Fibroblast of the aortic adventitia (primary cell): ENCODE measurements at regions not wholly inside any gene's neighbourhood (a gene's known extent, or its start where the extent isn't known, plus 50 kb on each side); places are given as distances from the start of the nearest gene placed in this dataset.
"Not testable (repeated sequence)": the region's sequence is repeated elsewhere in the genome, so short reads cannot be mapped to it uniquely, and the experiment has no call there.

Experiments used
- DNase-seq: peaks from one replicate; pipeline ENCODE4 v3.0.0-alpha.2; 2010; ENCODE audit warnings: low read depth
- H3K4me3 ChIP-seq: 2 replicates; pipeline ENCODE4 v1.5.1; 2011; ENCODE audit warnings: low read depth, mild to moderate bottlenecking, control low read depth, low read length, moderate library complexity
- TF ChIP-seq, protein P1 (sequence below): IDR thresholded peaks from 2 replicates; pipeline ENCODE4 v1.5.1; 2011; ENCODE audit warnings: mild to moderate bottlenecking, low read length, control low read depth, inconsistent platforms; ENCODE audit not compliant: insufficient read depth

DNA sequence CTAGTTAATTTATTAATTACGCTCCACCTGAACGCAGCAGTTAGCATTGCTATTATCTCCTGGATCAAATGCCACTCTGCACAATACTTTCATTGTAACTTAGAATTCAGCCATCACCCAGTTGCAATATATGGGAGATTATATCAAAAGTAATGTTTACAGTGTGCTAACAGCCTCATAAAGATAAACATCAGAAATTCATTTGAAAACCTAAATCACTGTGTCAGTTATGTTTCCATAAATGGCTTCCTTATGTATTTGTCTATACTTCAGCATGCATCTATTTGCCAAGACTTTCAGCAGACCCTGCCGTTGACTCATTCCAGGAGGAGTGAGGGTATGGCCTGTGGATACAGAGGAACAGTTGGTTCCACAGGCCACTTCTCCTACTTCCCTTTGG is 300.1 kb downstream of the TFAP2B start:
- DNase-seq = no peak
- TF ChIP-seq, protein P1, sequence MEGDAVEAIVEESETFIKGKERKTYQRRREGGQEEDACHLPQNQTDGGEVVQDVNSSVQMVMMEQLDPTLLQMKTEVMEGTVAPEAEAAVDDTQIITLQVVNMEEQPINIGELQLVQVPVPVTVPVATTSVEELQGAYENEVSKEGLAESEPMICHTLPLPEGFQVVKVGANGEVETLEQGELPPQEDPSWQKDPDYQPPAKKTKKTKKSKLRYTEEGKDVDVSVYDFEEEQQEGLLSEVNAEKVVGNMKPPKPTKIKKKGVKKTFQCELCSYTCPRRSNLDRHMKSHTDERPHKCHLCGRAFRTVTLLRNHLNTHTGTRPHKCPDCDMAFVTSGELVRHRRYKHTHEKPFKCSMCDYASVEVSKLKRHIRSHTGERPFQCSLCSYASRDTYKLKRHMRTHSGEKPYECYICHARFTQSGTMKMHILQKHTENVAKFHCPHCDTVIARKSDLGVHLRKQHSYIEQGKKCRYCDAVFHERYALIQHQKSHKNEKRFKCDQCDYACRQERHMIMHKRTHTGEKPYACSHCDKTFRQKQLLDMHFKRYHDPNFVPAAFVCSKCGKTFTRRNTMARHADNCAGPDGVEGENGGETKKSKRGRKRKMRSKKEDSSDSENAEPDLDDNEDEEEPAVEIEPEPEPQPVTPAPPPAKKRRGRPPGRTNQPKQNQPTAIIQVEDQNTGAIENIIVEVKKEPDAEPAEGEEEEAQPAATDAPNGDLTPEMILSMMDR = no peak
- H3K4me3 ChIP-seq = no peak overlapping the region

DNA sequence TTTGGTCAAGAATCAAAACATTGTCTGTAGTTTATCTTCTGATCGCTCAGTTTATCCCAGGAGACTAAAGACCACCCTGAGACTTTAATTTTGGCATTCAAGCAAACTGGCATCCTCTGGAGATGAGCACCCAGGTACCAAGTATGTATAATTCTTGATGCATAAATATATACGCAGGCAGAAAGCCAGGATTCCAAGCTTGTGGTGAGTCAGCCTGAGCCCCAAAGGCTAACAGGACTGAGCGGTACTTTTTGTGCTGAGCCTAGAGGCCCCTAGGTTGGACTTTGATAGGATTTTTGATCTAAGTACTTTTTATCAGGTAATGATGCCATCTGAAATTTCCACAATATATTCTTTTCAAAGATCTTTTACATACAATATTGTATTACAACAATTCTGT is 301.3 kb downstream of the TFAP2B start:
- TF ChIP-seq, protein P1 = no peak
- H3K4me3 ChIP-seq = no peak overlapping the region
- DNase-seq = no peak

DNA sequence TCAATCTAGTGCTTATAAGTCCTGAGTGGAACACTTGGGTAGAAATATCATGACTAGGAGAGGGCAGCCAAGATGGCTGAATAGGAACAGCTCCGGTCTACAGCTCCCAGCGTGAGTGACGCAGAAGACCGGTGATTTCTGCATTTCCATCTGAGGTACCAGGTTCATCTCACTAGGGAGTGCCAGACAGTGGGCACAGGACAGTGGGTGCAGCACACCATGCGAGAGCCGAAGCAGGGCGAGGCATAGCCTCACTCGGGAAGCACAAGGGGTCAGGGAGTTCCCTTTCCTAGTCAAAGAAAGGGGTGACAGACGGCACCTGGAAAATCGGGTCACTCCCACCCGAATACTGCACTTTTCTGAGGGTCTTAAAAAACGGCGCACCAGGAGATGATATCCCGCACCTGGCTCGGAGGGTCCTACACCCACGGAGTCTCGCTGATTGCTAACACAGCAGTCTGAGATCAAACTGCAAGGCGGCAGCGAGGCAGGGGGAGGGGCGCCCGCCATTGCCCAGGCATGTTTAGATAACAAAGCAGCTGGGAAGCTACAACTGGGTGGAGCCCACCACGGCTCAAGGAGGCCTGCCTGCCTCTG is 302.8 kb downstream of the TFAP2B start:
- not testable (repeated sequence) for DNase-seq, H3K4me3 ChIP-seq

- TF ChIP-seq, protein P1 = no peak
- H3K4me3 ChIP-seq = no peak overlapping the region
- no peak for DNase-seq
Measured at GRCh38 chr6:51129043-51129442, 310.4 kb downstream of the TFAP2B start.

DNA sequence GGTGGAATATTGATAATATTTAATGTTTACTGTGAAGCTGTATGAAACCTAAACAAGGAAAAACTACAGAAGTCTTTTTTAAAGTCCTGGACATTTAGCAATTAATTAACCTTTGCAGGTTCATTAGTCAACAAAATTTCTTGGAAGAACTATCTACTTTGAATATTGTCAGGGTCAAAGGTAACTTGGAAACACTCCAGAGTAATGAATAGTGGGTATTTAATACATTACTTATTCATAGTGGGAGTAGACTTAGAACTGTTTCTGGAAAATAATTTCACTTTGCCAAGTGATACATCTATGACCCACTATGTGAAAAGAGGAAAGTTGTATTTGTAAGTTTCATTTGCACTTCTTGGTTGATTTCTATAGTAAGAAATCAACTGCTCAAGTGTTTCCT is 319.1 kb downstream of the TFAP2B start:
- TF ChIP-seq, protein P1 = no peak
- no peak overlapping the region for H3K4me3 ChIP-seq
- no peak for DNase-seq

- no peak overlapping the region for H3K4me3 ChIP-seq
- TF ChIP-seq, protein P1 = no peak
- peak; percentile 3 for DNase-seq
Measured at GRCh38 chr6:51139950-51140385, 321.3 kb downstream of the TFAP2B start.

- no peak for DNase-seq
- TF ChIP-seq, protein P1 = no peak
- H3K4me3 ChIP-seq = no peak overlapping the region
Measured at GRCh38 chr6:51141080-51141479, 322.4 kb downstream of the TFAP2B start.
